HepG2 (cell line): ENCODE measurements at regions not wholly inside any gene's neighbourhood (a gene's known extent, or its start where the extent isn't known, plus 50 kb on each side); places are given as distances from the start of the nearest gene placed in this dataset.

Source experiments
- ATAC-seq: fragments of 200-7000 bp; cut with Tn5 transposase; 3 replicates; pipeline ENCODE4 v1.9.1; 2020; ENCODE audit warnings: mild to moderate bottlenecking, moderate library complexity
- BruUV-seq: library from RNA; stranded (reverse); fragments of 400-500 nt; replicated peaks from 2 replicates; lab custom pipeline; 2021; lab: Mats Ljungman, UMichigan
- CTCF ChIA-PET: fragments of 300-600 bp; formaldehyde crosslinking; extraction: SDS; loops from one replicate; lab custom pipeline; 2021; ENCODE audit warnings: low total read pairs, inconsistent platforms, low intra/inter-chr PET ratio; lab: Yijun Ruan, JAX
- POLR2A ChIA-PET: fragments of 350-600 bp; sonication (Branson Sonifier 250); formaldehyde crosslinking; loops from one replicate; lab custom pipeline; 2020; ENCODE audit warnings: antibody characterized with exemption, inconsistent platforms; lab: Yijun Ruan, JAX
- DNase-seq: peaks from one replicate; pipeline ENCODE4 v3.0.0-alpha.2; 2015; ENCODE audit warnings: low spot score
- FAIRE-seq: peaks from 3 replicates; lab custom pipeline; 2011; peaks lifted over from hg19 to GRCh38; lab: Jason Lieb, UNC
- H2AFZ ChIP-seq: one replicate; pipeline ENCODE4 v1.6.1; 2011; ENCODE audit warnings: low read length, inconsistent platforms
- H3K27ac ChIP-seq: fragments of 300-600 bp; 3 replicates; pipeline ENCODE4 v1.8.0; 2011; ENCODE audit warnings: mixed run types, mild to moderate bottlenecking, mixed read lengths, low read length, inconsistent platforms; ENCODE audit not compliant: insufficient read depth; ENCODE audit errors: extremely low read length
- H3K27me3 ChIP-seq, 2 experiments: fragments of 200-600 bp in 1 of 2; 2 replicates in 1 of 2; 3 replicates in 1 of 2; pipeline versions ENCODE4 v1.6.0 to v1.8.0; 2011; ENCODE audit warnings: low read length in 2 of 2, mild to moderate bottlenecking in 2 of 2, moderate library complexity in 2 of 2, inconsistent platforms in 1 of 2; ENCODE audit not compliant: insufficient read depth in 2 of 2, control insufficient read depth in 1 of 2
- H3K36me3 ChIP-seq, 2 experiments: fragments of 200-600 bp in 1 of 2; replicated peaks in 1 of 2; 2 replicates in 1 of 2; 3 replicates in 1 of 2; pipeline versions ENCODE4 v1.5.1 to v1.8.0; 2011; ENCODE audit warnings: low read length in 2 of 2, inconsistent platforms in 1 of 2; ENCODE audit not compliant: insufficient read depth in 2 of 2, control insufficient read depth in 1 of 2
- H3K4me1 ChIP-seq: 2 replicates; pipeline ENCODE4 v1.5.1; 2012; ENCODE audit warnings: low read length, inconsistent platforms; ENCODE audit not compliant: insufficient read depth
- H3K4me2 ChIP-seq: 2 replicates; pipeline ENCODE4 v1.6.0; 2011; ENCODE audit warnings: low read depth, low read length, inconsistent platforms
- H3K4me3 ChIP-seq, 3 experiments: fragments of 200-600 bp in 1 of 3; sonication (generic), shearing (Covaris generic) in 1 of 3; replicated peaks in 1 of 3; 2 replicates each; pipeline ENCODE4 v1.5.1; 2011 to 2016; ENCODE audit warnings: low read length in 3 of 3, inconsistent platforms in 2 of 3, low read depth in 2 of 3, mild to moderate bottlenecking in 2 of 3, control low read depth in 1 of 3, mixed read lengths in 1 of 3; ENCODE audit not compliant: insufficient read depth in 1 of 3
- H3K79me2 ChIP-seq: one replicate; pipeline ENCODE4 v1.6.1; 2011; ENCODE audit warnings: low read length, inconsistent platforms; ENCODE audit not compliant: insufficient read depth
- H3K9ac ChIP-seq: 2 replicates; pipeline ENCODE4 v1.6.0; 2011; ENCODE audit warnings: mild to moderate bottlenecking, low read depth, low read length, inconsistent platforms; ENCODE audit not compliant: insufficient read depth
- H3K9me3 ChIP-seq: 2 replicates; pipeline ENCODE4 v1.5.1; 2012; ENCODE audit warnings: mild to moderate bottlenecking, low read length
- H4K20me1 ChIP-seq: 2 replicates; pipeline ENCODE4 v1.6.0; 2011; ENCODE audit warnings: inconsistent platforms, mild to moderate bottlenecking, low read length, moderate library complexity; ENCODE audit not compliant: insufficient read depth
- DNMT3B ChIP-seq: conservative IDR thresholded peaks from 2 replicates; pipeline ENCODE4 v1.6.1; 2016; ENCODE audit warnings: missing biosample characterization, control low read depth
- HNRNPLL ChIP-seq: fragments of 200-400 bp; formaldehyde crosslinking; IDR thresholded peaks from 2 replicates; pipeline ENCODE4 v1.6.1; 2017; ENCODE audit warnings: mild to moderate bottlenecking, low read depth, low read length; ENCODE audit not compliant: poor library complexity, severe bottlenecking
- KLF15 ChIP-seq: sonication (generic); formaldehyde crosslinking; IDR thresholded peaks from 2 replicates; pipeline ENCODE4 v1.8.1; 2023; ENCODE audit warnings: borderline replicate concordance, mild to moderate bottlenecking, inconsistent platforms, missing genetic modification reagents, mixed read lengths
- MAFK ChIP-seq, 2 experiments: IDR thresholded peaks in 1 of 2; conservative IDR thresholded peaks in 1 of 2; 2 replicates each; pipeline ENCODE4 v1.6.1; 2011; ENCODE audit warnings: improper control_type of control experiment in 2 of 2, low read length in 2 of 2
- MLLT10 ChIP-seq: sonication (generic); formaldehyde crosslinking; IDR thresholded peaks from 2 replicates; pipeline ENCODE4 v1.4.0; 2020; ENCODE audit warnings: missing genetic modification reagents
- NFYC ChIP-seq: IDR thresholded peaks from 2 replicates; pipeline ENCODE4 v1.6.1; 2016; ENCODE audit warnings: missing genetic modification reagents, missing compliant biosample characterization
- PTBP1 ChIP-seq: fragments of 200-400 bp; formaldehyde crosslinking; IDR thresholded peaks from 2 replicates; pipeline ENCODE4 v1.6.1; 2018; ENCODE audit warnings: low read length, low read depth; ENCODE audit not compliant: poor library complexity, severe bottlenecking
- TCF12 ChIP-seq, 2 experiments: fragments of 450-650 bp in 1 of 2; sonication (generic) in 1 of 2; formaldehyde crosslinking in 1 of 2; IDR thresholded peaks; 2 replicates each; pipeline versions ENCODE4 v1.6.1 to v1.8.0; 2017 to 2022; ENCODE audit warnings: antibody characterized with exemption in 1 of 2, mild to moderate bottlenecking in 1 of 2, missing genetic modification reagents in 1 of 2, moderate library complexity in 1 of 2
- ZMYM3 ChIP-seq: sonication (generic); formaldehyde crosslinking; IDR thresholded peaks from 2 replicates; pipeline ENCODE4 v1.5.1; 2020; ENCODE audit warnings: mild to moderate bottlenecking, missing genetic modification reagents
- ZNF550 ChIP-seq: sonication (generic); formaldehyde crosslinking; IDR thresholded peaks from 2 replicates; pipeline ENCODE4 v1.4.0; 2020; ENCODE audit warnings: mild to moderate bottlenecking, missing genetic modification reagents, borderline replicate concordance
- ZNF569 ChIP-seq: sonication (generic); formaldehyde crosslinking; IDR thresholded peaks from 2 replicates; pipeline ENCODE4 v1.5.0; 2020; ENCODE audit warnings: mild to moderate bottlenecking, missing genetic modification reagents, moderate library complexity, borderline replicate concordance
- WGBS: methylation state at CpG from one replicate; pipeline ENCODE4 v1.1.6; 2017; ENCODE audit warnings: low lambda C conversion rate; 5-methylcytosine and 5-hydroxymethylcytosine counted together
- in situ Hi-C: cut with HindIII; loops from 2 replicates; pipeline ENCODE4 v1.10.0; 2017; ENCODE audit warnings: low pct_unique_long_range_greater_than_20kb; ENCODE audit not compliant: extremely low pct_ligation_motif_present
- intact Hi-C: fragments of 100-400 bp; cut with micrococcal nuclease; formaldehyde crosslinking; loops from one replicate; pipeline ENCODE4 v1.10.0; 2022; ENCODE audit not compliant: unreplicated experiment
- TF ChIP-seq, protein P1 (sequence below): sonication (generic); formaldehyde crosslinking; IDR thresholded peaks from 2 replicates; pipeline ENCODE4 v1.4.0; 2020; ENCODE audit warnings: mild to moderate bottlenecking, missing genetic modification reagents
- TF ChIP-seq, protein P2 (sequence below): sonication (generic); formaldehyde crosslinking; IDR thresholded peaks from 2 replicates; pipeline ENCODE4 v1.5.0; 2020; ENCODE audit warnings: mild to moderate bottlenecking, missing genetic modification reagents, borderline replicate concordance

DNA sequence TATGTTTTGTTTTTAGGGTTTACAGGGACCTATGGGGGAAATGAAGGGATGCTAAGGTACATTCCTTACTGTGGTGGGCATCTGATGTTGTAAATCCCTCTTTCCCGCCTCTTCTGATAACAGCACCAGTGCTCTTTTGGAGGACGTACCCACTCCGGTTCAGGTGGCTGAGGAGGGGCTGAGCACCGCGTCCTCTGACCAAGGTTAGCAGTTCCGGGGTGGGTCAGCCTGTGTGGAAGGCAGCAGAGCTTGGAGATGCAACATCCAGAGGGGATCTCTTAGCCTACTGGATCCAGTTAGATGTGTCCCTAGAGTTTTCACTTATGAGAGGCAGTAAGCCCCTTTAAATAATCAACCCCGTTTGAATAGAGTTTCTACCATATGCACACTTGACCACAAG, 135.3 kb upstream of the KCNG1 start:
- no peak for DNase-seq
- Histone ChIP-seq H2AFZ (no peak overlapping the region), H3K4me2 (no peak overlapping the region), H3K27me3 (peaks cover 3 to 84% of the 10 kb centered on the region in 2 experiments; a peak in 4 of 5 replicates), H4K20me1 (no peaks in the 10 kb centered on the region; the same call in 1 of the 2 replicates), H3K36me3 (no peaks in the 10 kb centered on the region), H3K9me3 (no peaks in the 10 kb centered on the region), H3K4me1 (no peaks in the 10 kb centered on the region), H3K4me3 (no peak overlapping the region), H3K79me2 (no peaks in the 10 kb centered on the region), H3K27ac (no peak overlapping the region), H3K9ac (no peak overlapping the region)
- no peak for ATAC-seq
- CTCF ChIA-PET: no interaction called here
- BruUV-seq: no TSS peak
- intact Hi-C loops: no loop called here
- WGBS: 14% methylated on average over 7 of the region's 7 CpGs
- FAIRE-seq: no peak
- POLR2A ChIA-PET: no interaction called here
- in situ Hi-C loops: no loop called here
- no peak for TF ChIP-seq MAFK (conservative IDR thresholded peaks at IDR 0.05 in 1 of 2, IDR thresholded peaks at IDR 0.05 in 1 of 2; ENCODE audit: low read length in 2 of 2)
- no peak for TF ChIP-seq PTBP1
- no peak for TF ChIP-seq ZNF550
- TF ChIP-seq HNRNPLL: no peak
- no peak for TF ChIP-seq DNMT3B (CRISPR knock-in tag)
- no peak for TF ChIP-seq TCF12 (IDR thresholded peaks at IDR 0.05)
- no peak for TF ChIP-seq TCF12 (CRISPR knock-in tag; IDR thresholded peaks at IDR 0.05)
- no peak for TF ChIP-seq KLF15 (CRISPR knock-in tag)
- TF ChIP-seq, protein P1, sequence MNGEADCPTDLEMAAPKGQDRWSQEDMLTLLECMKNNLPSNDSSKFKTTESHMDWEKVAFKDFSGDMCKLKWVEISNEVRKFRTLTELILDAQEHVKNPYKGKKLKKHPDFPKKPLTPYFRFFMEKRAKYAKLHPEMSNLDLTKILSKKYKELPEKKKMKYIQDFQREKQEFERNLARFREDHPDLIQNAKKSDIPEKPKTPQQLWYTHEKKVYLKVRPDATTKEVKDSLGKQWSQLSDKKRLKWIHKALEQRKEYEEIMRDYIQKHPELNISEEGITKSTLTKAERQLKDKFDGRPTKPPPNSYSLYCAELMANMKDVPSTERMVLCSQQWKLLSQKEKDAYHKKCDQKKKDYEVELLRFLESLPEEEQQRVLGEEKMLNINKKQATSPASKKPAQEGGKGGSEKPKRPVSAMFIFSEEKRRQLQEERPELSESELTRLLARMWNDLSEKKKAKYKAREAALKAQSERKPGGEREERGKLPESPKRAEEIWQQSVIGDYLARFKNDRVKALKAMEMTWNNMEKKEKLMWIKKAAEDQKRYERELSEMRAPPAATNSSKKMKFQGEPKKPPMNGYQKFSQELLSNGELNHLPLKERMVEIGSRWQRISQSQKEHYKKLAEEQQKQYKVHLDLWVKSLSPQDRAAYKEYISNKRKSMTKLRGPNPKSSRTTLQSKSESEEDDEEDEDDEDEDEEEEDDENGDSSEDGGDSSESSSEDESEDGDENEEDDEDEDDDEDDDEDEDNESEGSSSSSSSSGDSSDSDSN (CRISPR knock-in tag): no peak
- TF ChIP-seq ZMYM3: no peak
- TF ChIP-seq ZNF569 (CRISPR knock-in tag): no peak
- TF ChIP-seq MLLT10 (CRISPR knock-in tag): no peak
- TF ChIP-seq, protein P2, sequence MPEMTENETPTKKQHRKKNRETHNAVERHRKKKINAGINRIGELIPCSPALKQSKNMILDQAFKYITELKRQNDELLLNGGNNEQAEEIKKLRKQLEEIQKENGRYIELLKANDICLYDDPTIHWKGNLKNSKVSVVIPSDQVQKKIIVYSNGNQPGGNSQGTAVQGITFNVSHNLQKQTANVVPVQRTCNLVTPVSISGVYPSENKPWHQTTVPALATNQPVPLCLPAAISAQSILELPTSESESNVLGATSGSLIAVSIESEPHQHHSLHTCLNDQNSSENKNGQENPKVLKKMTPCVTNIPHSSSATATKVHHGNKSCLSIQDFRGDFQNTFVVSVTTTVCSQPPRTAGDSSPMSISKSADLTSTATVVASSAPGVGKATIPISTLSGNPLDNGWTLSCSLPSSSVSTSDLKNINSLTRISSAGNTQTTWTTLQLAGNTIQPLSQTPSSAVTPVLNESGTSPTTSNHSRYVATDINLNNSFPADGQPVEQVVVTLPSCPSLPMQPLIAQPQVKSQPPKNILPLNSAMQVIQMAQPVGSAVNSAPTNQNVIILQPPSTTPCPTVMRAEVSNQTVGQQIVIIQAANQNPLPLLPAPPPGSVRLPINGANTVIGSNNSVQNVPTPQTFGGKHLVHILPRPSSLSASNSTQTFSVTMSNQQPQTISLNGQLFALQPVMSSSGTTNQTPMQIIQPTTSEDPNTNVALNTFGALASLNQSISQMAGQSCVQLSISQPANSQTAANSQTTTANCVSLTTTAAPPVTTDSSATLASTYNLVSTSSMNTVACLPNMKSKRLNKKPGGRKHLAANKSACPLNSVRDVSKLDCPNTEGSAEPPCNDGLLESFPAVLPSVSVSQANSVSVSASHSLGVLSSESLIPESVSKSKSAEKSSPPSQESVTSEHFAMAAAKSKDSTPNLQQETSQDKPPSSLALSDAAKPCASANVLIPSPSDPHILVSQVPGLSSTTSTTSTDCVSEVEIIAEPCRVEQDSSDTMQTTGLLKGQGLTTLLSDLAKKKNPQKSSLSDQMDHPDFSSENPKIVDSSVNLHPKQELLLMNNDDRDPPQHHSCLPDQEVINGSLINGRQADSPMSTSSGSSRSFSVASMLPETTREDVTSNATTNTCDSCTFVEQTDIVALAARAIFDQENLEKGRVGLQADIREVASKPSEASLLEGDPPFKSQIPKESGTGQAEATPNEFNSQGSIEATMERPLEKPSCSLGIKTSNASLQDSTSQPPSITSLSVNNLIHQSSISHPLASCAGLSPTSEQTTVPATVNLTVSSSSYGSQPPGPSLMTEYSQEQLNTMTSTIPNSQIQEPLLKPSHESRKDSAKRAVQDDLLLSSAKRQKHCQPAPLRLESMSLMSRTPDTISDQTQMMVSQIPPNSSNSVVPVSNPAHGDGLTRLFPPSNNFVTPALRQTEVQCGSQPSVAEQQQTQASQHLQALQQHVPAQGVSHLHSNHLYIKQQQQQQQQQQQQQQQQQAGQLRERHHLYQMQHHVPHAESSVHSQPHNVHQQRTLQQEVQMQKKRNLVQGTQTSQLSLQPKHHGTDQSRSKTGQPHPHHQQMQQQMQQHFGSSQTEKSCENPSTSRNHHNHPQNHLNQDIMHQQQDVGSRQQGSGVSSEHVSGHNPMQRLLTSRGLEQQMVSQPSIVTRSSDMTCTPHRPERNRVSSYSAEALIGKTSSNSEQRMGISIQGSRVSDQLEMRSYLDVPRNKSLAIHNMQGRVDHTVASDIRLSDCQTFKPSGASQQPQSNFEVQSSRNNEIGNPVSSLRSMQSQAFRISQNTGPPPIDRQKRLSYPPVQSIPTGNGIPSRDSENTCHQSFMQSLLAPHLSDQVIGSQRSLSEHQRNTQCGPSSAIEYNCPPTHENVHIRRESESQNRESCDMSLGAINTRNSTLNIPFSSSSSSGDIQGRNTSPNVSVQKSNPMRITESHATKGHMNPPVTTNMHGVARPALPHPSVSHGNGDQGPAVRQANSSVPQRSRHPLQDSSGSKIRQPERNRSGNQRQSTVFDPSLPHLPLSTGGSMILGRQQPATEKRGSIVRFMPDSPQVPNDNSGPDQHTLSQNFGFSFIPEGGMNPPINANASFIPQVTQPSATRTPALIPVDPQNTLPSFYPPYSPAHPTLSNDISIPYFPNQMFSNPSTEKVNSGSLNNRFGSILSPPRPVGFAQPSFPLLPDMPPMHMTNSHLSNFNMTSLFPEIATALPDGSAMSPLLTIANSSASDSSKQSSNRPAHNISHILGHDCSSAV (CRISPR knock-in tag): no peak
- no peak for TF ChIP-seq NFYC
